ENCODE measurements at regions not wholly inside any gene's neighbourhood (a gene's known extent, or its start where the extent isn't known, plus 50 kb on each side); places are given as distances from the start of the nearest gene placed in this dataset.

GRCh38 chr7:86295526-86295925, 348.2 kb upstream of the GRM3 start:
- TF ChIP-seq, protein P1, sequence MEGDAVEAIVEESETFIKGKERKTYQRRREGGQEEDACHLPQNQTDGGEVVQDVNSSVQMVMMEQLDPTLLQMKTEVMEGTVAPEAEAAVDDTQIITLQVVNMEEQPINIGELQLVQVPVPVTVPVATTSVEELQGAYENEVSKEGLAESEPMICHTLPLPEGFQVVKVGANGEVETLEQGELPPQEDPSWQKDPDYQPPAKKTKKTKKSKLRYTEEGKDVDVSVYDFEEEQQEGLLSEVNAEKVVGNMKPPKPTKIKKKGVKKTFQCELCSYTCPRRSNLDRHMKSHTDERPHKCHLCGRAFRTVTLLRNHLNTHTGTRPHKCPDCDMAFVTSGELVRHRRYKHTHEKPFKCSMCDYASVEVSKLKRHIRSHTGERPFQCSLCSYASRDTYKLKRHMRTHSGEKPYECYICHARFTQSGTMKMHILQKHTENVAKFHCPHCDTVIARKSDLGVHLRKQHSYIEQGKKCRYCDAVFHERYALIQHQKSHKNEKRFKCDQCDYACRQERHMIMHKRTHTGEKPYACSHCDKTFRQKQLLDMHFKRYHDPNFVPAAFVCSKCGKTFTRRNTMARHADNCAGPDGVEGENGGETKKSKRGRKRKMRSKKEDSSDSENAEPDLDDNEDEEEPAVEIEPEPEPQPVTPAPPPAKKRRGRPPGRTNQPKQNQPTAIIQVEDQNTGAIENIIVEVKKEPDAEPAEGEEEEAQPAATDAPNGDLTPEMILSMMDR (IDR thresholded peaks at IDR 0.05) = no peak
- TF ChIP-seq POLR2A (IDR thresholded peaks at IDR 0.05) = no peak

Measured in heart left ventricle (tissue), 13 donors.